Esophagus muscularis mucosa (tissue), 4 donors: ENCODE measurements at regions not wholly inside any gene's neighbourhood (a gene's known extent, or its start where the extent isn't known, plus 50 kb on each side); places are given as distances from the start of the nearest gene placed in this dataset.

Source experiments
- DNase-seq: peaks from one replicate; pipeline ENCODE4 v3.0.0-alpha.2; 2017; ENCODE audit errors: extremely low spot score
- H3K27ac ChIP-seq, 4 donors: fragments of 200-600 bp; sonication (generic); replicated peaks in 1 of 4; 1 replicate in 3 of 4; 2 replicates in 1 of 4; pipeline ENCODE4 v1.5.1; 2016 to 2019; ENCODE audit warnings: mild to moderate bottlenecking in 1 of 4
- H3K27me3 ChIP-seq, 4 donors: fragments of 200-600 bp; sonication (generic); one replicate each; pipeline versions ENCODE4 v1.5.1 to v1.6.0; 2016 to 2019
- H3K36me3 ChIP-seq, 4 donors: fragments of 200-600 bp; sonication (generic); one replicate each; pipeline ENCODE4 v1.5.1; 2016 to 2019
- H3K4me1 ChIP-seq, 4 donors: fragments of 200-600 bp; sonication (generic); one replicate each; pipeline ENCODE4 v1.5.1; 2016 to 2019
- H3K4me3 ChIP-seq, 4 donors: fragments of 200-600 bp; sonication (generic); 1 replicate in 2 of 4; 2 replicates in 2 of 4; pipeline ENCODE4 v1.5.1; 2016 to 2019; ENCODE audit warnings: mild to moderate bottlenecking in 4 of 4, moderate library complexity in 1 of 4
- H3K9me3 ChIP-seq, 4 donors: fragments of 200-600 bp; sonication (generic); 1 replicate in 3 of 4; 2 replicates in 1 of 4; pipeline ENCODE4 v1.5.1; 2016 to 2019
- CTCF ChIP-seq, 3 experiments: fragments of 200-600 bp in 2 of 3; fragments of 450-650 bp in 1 of 3; sonication (generic) in 2 of 3; IDR thresholded peaks; one replicate each; pipeline ENCODE4 v1.5.1; 2017 to 2019; ENCODE audit warnings: antibody characterized with exemption in 3 of 3, mild to moderate bottlenecking in 2 of 3, moderate library complexity in 1 of 3
- EP300 ChIP-seq: sonication (generic); formaldehyde crosslinking; IDR thresholded peaks from one replicate; pipeline ENCODE4 v1.6.1; 2017; ENCODE audit warnings: antibody characterized with exemption
- POLR2A ChIP-seq: fragments of 450-650 bp; IDR thresholded peaks from one replicate; pipeline ENCODE4 v1.6.1; 2017; ENCODE audit warnings: antibody characterized with exemption, moderate library complexity, mild to moderate bottlenecking, low read depth
- POLR2AphosphoS5 ChIP-seq, 2 donors: sonication (generic); formaldehyde crosslinking; IDR thresholded peaks; one replicate each; pipeline ENCODE4 v1.6.1; 2017; ENCODE audit warnings: antibody characterized with exemption in 2 of 2
- WGBS: methylation state at CpG from one replicate; pipeline ENCODE4 v1.1.5; 2018; 5-methylcytosine and 5-hydroxymethylcytosine counted together
- intact Hi-C: fragments of 100-400 bp; cut with DNase I; formaldehyde crosslinking; loops from one replicate; pipeline ENCODE4 v1.15.1; 2023

- no peaks in the 10 kb centered on the region for H3K27me3 ChIP-seq
- no peak overlapping the region for H3K4me3 ChIP-seq
- no peaks in the 10 kb centered on the region for H3K9me3 ChIP-seq
- no peaks in the 10 kb centered on the region for H3K4me1 ChIP-seq
- DNase-seq, result no peak
- TF ChIP-seq CTCF (IDR thresholded peaks at IDR 0.05) (no peak), EP300 (no peak), POLR2AphosphoS5 (IDR thresholded peaks at IDR 0.05) (no peak), POLR2A (no peak)
- intact Hi-C loops, result no loop called here
- no peak overlapping the region for H3K27ac ChIP-seq
- 79% methylated on average over 1 of the region's 1 CpG for WGBS
- no peaks in the 10 kb centered on the region for H3K36me3 ChIP-seq
Measured at GRCh38 chr3:117954131-117954530, 1080.5 kb downstream of the IGSF11 start.

- no peak overlapping the region for H3K27ac ChIP-seq
- H3K4me3 ChIP-seq, result no peak overlapping the region
- intact Hi-C loops, result no loop called here
- TF ChIP-seq POLR2AphosphoS5 (IDR thresholded peaks at IDR 0.05) (no peak), CTCF (IDR thresholded peaks at IDR 0.05) (no peak), EP300 (no peak), POLR2A (no peak)
- no peaks in the 10 kb centered on the region for H3K36me3 ChIP-seq
- DNase-seq, result no peak
- no peaks in the 10 kb centered on the region for H3K9me3 ChIP-seq
- H3K27me3 ChIP-seq, result no peaks in the 10 kb centered on the region
- no peaks in the 10 kb centered on the region for H3K4me1 ChIP-seq
Measured at GRCh38 chr3:117955196-117955595, 1079.5 kb downstream of the IGSF11 start.

- intact Hi-C loops, result no loop called here
- Histone ChIP-seq H3K4me3 (no peak overlapping the region), H3K36me3 (no peaks in the 10 kb centered on the region), H3K27ac (no peak overlapping the region), H3K9me3 (no peaks in the 10 kb centered on the region), H3K4me1 (no peaks in the 10 kb centered on the region), H3K27me3 (no peaks in the 10 kb centered on the region)
- TF ChIP-seq POLR2AphosphoS5 (IDR thresholded peaks at IDR 0.05) (no peak), CTCF (IDR thresholded peaks at IDR 0.05) (no peak), POLR2A (no peak), EP300 (no peak)
- no peak for DNase-seq
- WGBS, result 78% methylated on average over 2 of the region's 2 CpGs
Measured at GRCh38 chr3:117958027-117958426, 1076.6 kb downstream of the IGSF11 start.

- no peaks in the 10 kb centered on the region for H3K4me1 ChIP-seq
- TF ChIP-seq CTCF (IDR thresholded peaks at IDR 0.05) (no peak), EP300 (no peak), POLR2A (no peak), POLR2AphosphoS5 (IDR thresholded peaks at IDR 0.05) (no peak)
- no peak overlapping the region for H3K4me3 ChIP-seq
- H3K27me3 ChIP-seq, result no peaks in the 10 kb centered on the region
- H3K36me3 ChIP-seq, result no peaks in the 10 kb centered on the region
- 63% methylated on average over 2 of the region's 2 CpGs for WGBS
- DNase-seq, result no peak
- H3K9me3 ChIP-seq, result no peaks in the 10 kb centered on the region
- intact Hi-C loops, result no loop called here
- H3K27ac ChIP-seq, result no peak overlapping the region
Measured at GRCh38 chr3:117962750-117963149, 1071.9 kb downstream of the IGSF11 start.

GRCh38 chr3:117963858-117964257, 1070.8 kb downstream of the IGSF11 start:
- no peak overlapping the region for H3K27ac ChIP-seq
- intact Hi-C loops, result no loop called here
- H3K27me3 ChIP-seq, result no peaks in the 10 kb centered on the region
- no peak overlapping the region for H3K4me3 ChIP-seq
- DNase-seq, result no peak
- TF ChIP-seq POLR2A (no peak), EP300 (no peak), CTCF (IDR thresholded peaks at IDR 0.05) (no peak), POLR2AphosphoS5 (IDR thresholded peaks at IDR 0.05) (no peak)
- no peaks in the 10 kb centered on the region for H3K4me1 ChIP-seq
- WGBS, result 75% methylated on average over 2 of the region's 2 CpGs
- H3K36me3 ChIP-seq, result no peaks in the 10 kb centered on the region
- no peaks in the 10 kb centered on the region for H3K9me3 ChIP-seq
